ENCODE measurements at regions not wholly inside any gene's neighbourhood (a gene's known extent, or its start where the extent isn't known, plus 50 kb on each side); places are given as distances from the start of the nearest gene placed in this dataset.
"Not testable (repeated sequence)": the region's sequence is repeated elsewhere in the genome, so short reads cannot be mapped to it uniquely, and the experiment has no call there.

DNA sequence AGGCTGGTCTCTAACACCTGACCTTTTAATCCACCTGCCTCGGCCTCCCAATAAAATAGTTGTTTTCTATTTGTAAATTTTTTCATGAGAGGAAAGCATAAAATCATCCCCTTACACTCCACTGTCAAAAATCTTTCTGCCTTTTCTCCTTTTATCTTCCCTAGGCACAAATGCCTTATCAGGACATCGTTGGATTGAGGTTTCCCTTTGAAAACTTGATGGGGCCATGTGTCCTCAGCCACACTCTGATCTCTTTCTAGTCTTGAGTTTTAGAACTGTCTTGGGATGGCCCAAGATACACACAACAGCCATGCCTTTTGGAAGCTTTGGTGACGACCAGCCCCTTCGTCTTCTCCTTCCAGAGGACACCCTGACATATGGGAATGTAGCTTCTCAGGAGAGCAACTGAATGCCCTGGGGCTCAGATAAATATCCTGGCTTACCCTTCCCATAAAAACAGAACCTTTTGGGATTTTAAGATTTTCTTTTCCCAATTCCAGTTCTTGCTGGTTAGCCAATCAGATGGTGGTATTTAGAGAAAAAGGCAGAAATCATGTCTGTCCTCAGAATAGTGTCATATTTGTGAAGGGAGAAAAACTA, 112.4 kb downstream of the ZNF429 start:
- DNase-seq: no peak
- intact Hi-C loops (cut with DNase I): no loop called here
- no peaks in the 10 kb centered on the region for H3K27me3 ChIP-seq (ENCODE audit: control insufficient read depth in 1 of 2, insufficient read depth in 2 of 2, low read length in 1 of 2)
- no peak for ATAC-seq (ENCODE audit: low FRiP score)
- H3K4me3 ChIP-seq (ENCODE audit: low read length in 2 of 2): no peak overlapping the region
- no peaks in the 10 kb centered on the region for H3K36me3 ChIP-seq (ENCODE audit: control insufficient read depth in 1 of 2, insufficient read depth in 2 of 2, low read length in 1 of 2)
- no peak overlapping the region for H3K27ac ChIP-seq (ENCODE audit: low read depth in 1 of 2, low read length in 2 of 2)
- WGBS, 2 donors: 58 to 60% methylated on average over 4 of the region's 4 CpGs
- H3K4me1 ChIP-seq (ENCODE audit: control insufficient read depth in 1 of 2, insufficient read depth in 2 of 2, low read length in 2 of 2): no peaks in the 10 kb centered on the region
- no peaks in the 10 kb centered on the region for H3K9me3 ChIP-seq (ENCODE audit: control insufficient read depth, low read length)

GRCh38 chr19:21614776-21615175, 109.4 kb downstream of the ZNF429 start:
- ATAC-seq (ENCODE audit: low FRiP score); H3K9me3 ChIP-seq (ENCODE audit: control insufficient read depth, low read length); H3K36me3 ChIP-seq (ENCODE audit: control insufficient read depth in 1 of 2, insufficient read depth in 2 of 2, low read length in 1 of 2); intact Hi-C loops (cut with DNase I); DNase-seq; H3K27ac ChIP-seq (ENCODE audit: low read depth in 1 of 2, low read length in 2 of 2); H3K4me1 ChIP-seq (ENCODE audit: control insufficient read depth in 1 of 2, insufficient read depth in 2 of 2, low read length in 2 of 2); H3K27me3 ChIP-seq (ENCODE audit: control insufficient read depth in 1 of 2, insufficient read depth in 2 of 2, low read length in 1 of 2); H3K4me3 ChIP-seq (ENCODE audit: low read length in 2 of 2): not testable (repeated sequence)
- WGBS, 2 donors: 95 to 97% methylated on average over 17 to 19 of the region's 19 CpGs

DNA sequence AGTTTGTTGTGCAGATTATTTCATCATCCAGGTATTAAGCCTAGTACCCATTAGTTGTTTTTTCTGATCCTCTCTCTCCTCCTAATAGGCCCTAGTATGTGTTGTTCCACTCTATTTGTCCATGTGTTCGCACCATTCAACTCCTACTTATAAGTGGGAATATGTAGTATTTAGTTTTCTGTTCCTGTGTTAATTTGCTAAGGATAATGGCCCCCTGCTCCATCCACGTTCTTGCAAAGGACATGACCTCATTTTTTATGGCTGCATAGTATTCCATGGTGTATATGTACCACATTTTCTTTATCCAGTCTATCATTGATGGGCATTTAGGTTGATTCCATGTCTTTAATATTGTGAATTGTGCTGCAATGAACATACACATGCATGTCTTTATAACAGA, 107.8 kb downstream of the ZNF429 start:
- H3K27me3 ChIP-seq (ENCODE audit: control insufficient read depth in 1 of 2, insufficient read depth in 2 of 2, low read length in 1 of 2); intact Hi-C loops (cut with DNase I); H3K27ac ChIP-seq (ENCODE audit: low read depth in 1 of 2, low read length in 2 of 2); ATAC-seq (ENCODE audit: low FRiP score); DNase-seq; H3K36me3 ChIP-seq (ENCODE audit: control insufficient read depth in 1 of 2, insufficient read depth in 2 of 2, low read length in 1 of 2); H3K4me3 ChIP-seq (ENCODE audit: low read length in 2 of 2); H3K4me1 ChIP-seq (ENCODE audit: control insufficient read depth in 1 of 2, insufficient read depth in 2 of 2, low read length in 2 of 2); H3K9me3 ChIP-seq (ENCODE audit: control insufficient read depth, low read length): not testable (repeated sequence)
- WGBS, 2 donors: 75 to 87% methylated on average over 2 of the region's 2 CpGs

GRCh38 chr19:21612403-21612872, 107.0 kb downstream of the ZNF429 start:
- WGBS, 2 donors: 83 to 88% methylated on average over 1 of the region's 1 CpG
- intact Hi-C loops (cut with DNase I): no loop called here

GRCh38 chr19:21611659-21612402, 106.4 kb downstream of the ZNF429 start:
- Histone ChIP-seq H3K4me3 (ENCODE audit: low read length in 2 of 2) (no peak overlapping the region), H3K27ac (ENCODE audit: low read depth in 1 of 2, low read length in 2 of 2) (no peak overlapping the region), H3K4me1 (ENCODE audit: control insufficient read depth in 1 of 2, insufficient read depth in 2 of 2, low read length in 2 of 2) (no peaks in the 10 kb centered on the region), H3K9me3 (ENCODE audit: control insufficient read depth, low read length) (no peaks in the 10 kb centered on the region), H3K36me3 (ENCODE audit: control insufficient read depth in 1 of 2, insufficient read depth in 2 of 2, low read length in 1 of 2) (no peaks in the 10 kb centered on the region), H3K27me3 (ENCODE audit: control insufficient read depth in 1 of 2, insufficient read depth in 2 of 2, low read length in 1 of 2) (no peaks in the 10 kb centered on the region)
- intact Hi-C loops (cut with DNase I): no loop called here
- DNase-seq (no peak), ATAC-seq (ENCODE audit: low FRiP score) (no peak)
- WGBS, 2 donors: 62 to 63% methylated on average over 4 of the region's 4 CpGs

More at GRCh38 chr19:21612403-21612872, 107.0 kb downstream of the ZNF429 start:
- DNase-seq (no peak), ATAC-seq (ENCODE audit: low FRiP score) (no peak)
- Histone ChIP-seq H3K27me3 (ENCODE audit: control insufficient read depth in 1 of 2, insufficient read depth in 2 of 2, low read length in 1 of 2) (no peaks in the 10 kb centered on the region), H3K4me1 (ENCODE audit: control insufficient read depth in 1 of 2, insufficient read depth in 2 of 2, low read length in 2 of 2) (no peaks in the 10 kb centered on the region), H3K4me3 (ENCODE audit: low read length in 2 of 2) (no peak overlapping the region), H3K27ac (ENCODE audit: low read depth in 1 of 2, low read length in 2 of 2) (no peak overlapping the region), H3K36me3 (ENCODE audit: control insufficient read depth in 1 of 2, insufficient read depth in 2 of 2, low read length in 1 of 2) (no peaks in the 10 kb centered on the region), H3K9me3 (ENCODE audit: control insufficient read depth, low read length) (no peaks in the 10 kb centered on the region)

DNA sequence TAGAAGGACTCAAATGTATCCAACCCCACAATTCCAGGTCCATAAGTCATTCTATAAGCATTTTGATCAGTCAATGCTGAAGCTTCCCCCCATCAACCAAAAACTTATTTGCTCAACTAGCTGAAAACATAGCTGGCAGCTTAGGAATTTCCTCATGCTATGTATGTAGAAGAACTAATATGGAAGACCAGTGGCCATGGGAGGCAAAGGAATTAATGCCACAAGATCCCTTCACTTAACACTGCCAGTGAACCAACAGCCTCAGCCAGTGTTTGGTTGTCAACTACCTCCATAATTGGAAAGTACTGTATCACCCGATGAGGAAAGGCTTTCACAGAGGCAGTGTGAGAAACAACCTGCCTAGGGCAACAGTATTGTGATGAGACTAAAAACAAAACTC, 105.4 kb downstream of the ZNF429 start:
- Histone ChIP-seq H3K36me3 (ENCODE audit: control insufficient read depth in 1 of 2, insufficient read depth in 2 of 2, low read length in 1 of 2) (no peaks in the 10 kb centered on the region), H3K4me3 (ENCODE audit: low read length in 2 of 2) (no peak overlapping the region), H3K4me1 (ENCODE audit: control insufficient read depth in 1 of 2, insufficient read depth in 2 of 2, low read length in 2 of 2) (no peaks in the 10 kb centered on the region), H3K27ac (ENCODE audit: low read depth in 1 of 2, low read length in 2 of 2) (no peak overlapping the region), H3K27me3 (ENCODE audit: control insufficient read depth in 1 of 2, insufficient read depth in 2 of 2, low read length in 1 of 2) (no peaks in the 10 kb centered on the region), H3K9me3 (ENCODE audit: control insufficient read depth, low read length) (no peaks in the 10 kb centered on the region)
- no peak for ATAC-seq (ENCODE audit: low FRiP score)
- 84 to 95% methylated on average over 1 of the region's 1 CpG for WGBS, 2 donors
- intact Hi-C loops (cut with DNase I): no loop called here
- no peak for DNase-seq

GRCh38 chr19:21610341-21610740, 104.9 kb downstream of the ZNF429 start:
- WGBS, 2 donors: 87 to 93% methylated on average over 3 of the region's 3 CpGs
- Histone ChIP-seq H3K9me3 (ENCODE audit: control insufficient read depth, low read length) (no peaks in the 10 kb centered on the region), H3K36me3 (ENCODE audit: control insufficient read depth in 1 of 2, insufficient read depth in 2 of 2, low read length in 1 of 2) (no peaks in the 10 kb centered on the region), H3K27ac (ENCODE audit: low read depth in 1 of 2, low read length in 2 of 2) (no peak overlapping the region), H3K4me1 (ENCODE audit: control insufficient read depth in 1 of 2, insufficient read depth in 2 of 2, low read length in 2 of 2) (no peaks in the 10 kb centered on the region), H3K4me3 (ENCODE audit: low read length in 2 of 2) (no peak overlapping the region), H3K27me3 (ENCODE audit: control insufficient read depth in 1 of 2, insufficient read depth in 2 of 2, low read length in 1 of 2) (no peaks in the 10 kb centered on the region)
- intact Hi-C loops (cut with DNase I): no loop called here
- no peak for DNase-seq
- no peak for ATAC-seq (ENCODE audit: low FRiP score)

DNA sequence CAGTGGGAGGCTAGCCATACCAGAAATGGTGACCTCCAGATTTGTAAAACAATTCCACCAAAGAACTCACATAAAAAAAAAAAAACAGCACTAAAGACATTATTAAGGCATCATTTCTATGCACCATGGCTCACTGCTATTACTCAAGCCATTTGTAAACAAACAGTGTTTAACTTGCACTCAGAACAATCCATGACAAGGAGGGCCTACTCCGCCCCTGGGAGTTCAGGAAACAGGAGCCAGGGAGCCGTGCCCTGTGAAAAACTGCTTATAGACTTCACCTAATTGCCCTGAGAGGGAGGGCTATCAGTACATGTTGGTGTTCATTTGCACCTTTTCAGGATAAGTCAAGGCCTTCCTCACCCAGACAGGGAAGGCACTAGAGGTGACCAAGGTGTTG, 103.2 kb downstream of the ZNF429 start:
- WGBS, 2 donors: 86 to 87% methylated on average over 2 of the region's 2 CpGs
- H3K4me1 ChIP-seq (ENCODE audit: control insufficient read depth in 1 of 2, insufficient read depth in 2 of 2, low read length in 2 of 2): no peaks in the 10 kb centered on the region
- no peaks in the 10 kb centered on the region for H3K27me3 ChIP-seq (ENCODE audit: control insufficient read depth in 1 of 2, insufficient read depth in 2 of 2, low read length in 1 of 2)
- H3K36me3 ChIP-seq (ENCODE audit: control insufficient read depth in 1 of 2, insufficient read depth in 2 of 2, low read length in 1 of 2): no peaks in the 10 kb centered on the region
- no peak for DNase-seq
- no peak overlapping the region for H3K4me3 ChIP-seq (ENCODE audit: low read length in 2 of 2)
- no peak overlapping the region for H3K27ac ChIP-seq (ENCODE audit: low read depth in 1 of 2, low read length in 2 of 2)
- H3K9me3 ChIP-seq (ENCODE audit: control insufficient read depth, low read length): no peaks in the 10 kb centered on the region
- no peak for ATAC-seq (ENCODE audit: low FRiP score)
- intact Hi-C loops (cut with DNase I): no loop called here

GRCh38 chr19:21607449-21607848, 102.0 kb downstream of the ZNF429 start:
- H3K4me1 ChIP-seq (ENCODE audit: control insufficient read depth in 1 of 2, insufficient read depth in 2 of 2, low read length in 2 of 2): no peaks in the 10 kb centered on the region
- H3K27me3 ChIP-seq (ENCODE audit: control insufficient read depth in 1 of 2, insufficient read depth in 2 of 2, low read length in 1 of 2): no peaks in the 10 kb centered on the region
- H3K36me3 ChIP-seq (ENCODE audit: control insufficient read depth in 1 of 2, insufficient read depth in 2 of 2, low read length in 1 of 2): no peaks in the 10 kb centered on the region
- H3K27ac ChIP-seq (ENCODE audit: low read depth in 1 of 2, low read length in 2 of 2): no peak overlapping the region
- no peaks in the 10 kb centered on the region for H3K9me3 ChIP-seq (ENCODE audit: control insufficient read depth, low read length)
- DNase-seq (no peak), ATAC-seq (ENCODE audit: low FRiP score) (no peak)
- no peak overlapping the region for H3K4me3 ChIP-seq (ENCODE audit: low read length in 2 of 2)
- intact Hi-C loops (cut with DNase I): no loop called here
- WGBS, 2 donors: 73 to 74% methylated on average over 4 of the region's 4 CpGs

Measured in aorta (tissue), 5 donors.